HCT116 (cell line): ENCODE measurements at regions not wholly inside any gene's neighbourhood (a gene's known extent, or its start where the extent isn't known, plus 50 kb on each side); places are given as distances from the start of the nearest gene placed in this dataset.

Experiments
- ATAC-seq: fragments of 200-7000 bp; cut with Tn5 transposase; 2 replicates; pipeline ENCODE4 v1.9.1; 2020; ENCODE audit warnings: mild to moderate bottlenecking, moderate library complexity
- BruUV-seq: library from RNA; stranded (reverse); fragments of 400-500 nt; replicated peaks from 2 replicates; lab custom pipeline; 2021; lab: Mats Ljungman, UMichigan
- CTCF ChIA-PET: fragments of 300-600 bp; sonication (Branson Sonifier 250); formaldehyde crosslinking; loops from one replicate; lab custom pipeline; 2021; ENCODE audit warnings: antibody characterized with exemption; lab: Charles Lee
- POLR2A ChIA-PET: fragments of 300-600, 350-600 bp; sonication (Branson Sonifier 250); formaldehyde crosslinking; loops from one replicate; lab custom pipeline; 2021; ENCODE audit warnings: antibody characterized with exemption; lab: Charles Lee
- RAD21 ChIA-PET, 2 experiments: fragments of 300-600 bp; sonication (Branson Sonifier 250); formaldehyde crosslinking; loops; one replicate each; lab custom pipeline; 2023; ENCODE audit warnings: low total read pairs in 2 of 2; ENCODE audit not compliant: uncharacterized antibody in 2 of 2, unreplicated experiment in 2 of 2, low non-redundant PET in 1 of 2; lab: Charles Lee
- DNase-seq: peaks from one replicate; pipeline ENCODE4 v3.0.0-alpha.2; 2010; ENCODE audit warnings: low read depth, low spot score
- H2AFZ ChIP-seq: fragments of 200-600 bp; shearing (Covaris generic), sonication (generic); 2 replicates; pipeline ENCODE4 v1.6.1; 2017; ENCODE audit warnings: low read depth, mixed run types, mixed read lengths, antibody characterized with exemption, low read length; ENCODE audit not compliant: poor library complexity, severe bottlenecking
- H3K27ac ChIP-seq: 2 replicates; pipeline ENCODE4 v1.5.1; 2012; ENCODE audit warnings: low read depth, low read length
- H3K27me3 ChIP-seq: fragments of 200-600 bp; sonication (generic); 2 replicates; pipeline ENCODE4 v1.6.1; 2016; ENCODE audit warnings: mixed run types, low read length, mixed read lengths; ENCODE audit not compliant: insufficient read depth
- H3K36me3 ChIP-seq, 2 experiments: fragments of 200-500 bp in 1 of 2; fragments of 200-600 bp in 1 of 2; sonication (Bioruptor generic) in 1 of 2; sonication (generic) in 1 of 2; 2 replicates each; pipeline versions ENCODE4 v1.5.1 to v1.6.1; 2014 to 2016; ENCODE audit warnings: low read length in 2 of 2, inconsistent platforms in 1 of 2, mixed read lengths in 1 of 2, mixed run types in 1 of 2; ENCODE audit not compliant: insufficient read depth in 2 of 2, control insufficient read depth in 1 of 2
- H3K4me1 ChIP-seq, 2 experiments: fragments of 200-600 bp in 1 of 2; sonication (generic) in 1 of 2; 2 replicates each; pipeline versions ENCODE4 v1.5.1 to v1.6.1; 2012 to 2017; ENCODE audit warnings: low read length in 2 of 2, inconsistent platforms in 1 of 2, mild to moderate bottlenecking in 1 of 2, mixed read lengths in 1 of 2, mixed run types in 1 of 2, moderate library complexity in 1 of 2; ENCODE audit not compliant: insufficient read depth in 2 of 2, control insufficient read depth in 1 of 2
- H3K4me2 ChIP-seq: fragments of 200-600 bp; sonication (generic); 2 replicates; pipeline ENCODE4 v1.6.1; 2017; ENCODE audit warnings: mixed run types, low read length, mixed read lengths
- H3K4me3 ChIP-seq, 2 experiments: fragments of 200-600 bp in 1 of 2; sonication (generic) in 1 of 2; replicated peaks in 1 of 2; 2 replicates each; pipeline ENCODE4 v1.5.1; 2011 to 2016; ENCODE audit warnings: low read length in 2 of 2, control low read depth in 1 of 2, low read depth in 1 of 2, mild to moderate bottlenecking in 1 of 2, mixed read lengths in 1 of 2, mixed run types in 1 of 2
- H3K79me2 ChIP-seq: fragments of 200-600 bp; sonication (generic); 2 replicates; pipeline ENCODE4 v1.6.1; 2017; ENCODE audit warnings: mild to moderate bottlenecking, mixed run types, low read length, moderate library complexity, mixed read lengths; ENCODE audit not compliant: insufficient read depth
- H3K9ac ChIP-seq: fragments of 200-600 bp; sonication (generic); 2 replicates; pipeline ENCODE4 v1.6.1; 2016; ENCODE audit warnings: low read length, mixed read lengths
- H3K9me2 ChIP-seq: fragments of 200-600 bp; sonication (generic), shearing (Covaris generic); 2 replicates; pipeline ENCODE4 v1.6.1; 2017; ENCODE audit warnings: mixed run types, mild to moderate bottlenecking, moderate library complexity; ENCODE audit not compliant: insufficient read depth
- H3K9me3 ChIP-seq, 2 experiments: fragments of 200-500 bp in 1 of 2; fragments of 200-600 bp in 1 of 2; sonication (Bioruptor generic) in 1 of 2; sonication (generic) in 1 of 2; 2 replicates each; pipeline ENCODE4 v1.6.1; 2014 to 2017; ENCODE audit warnings: low read length in 2 of 2, mixed read lengths in 2 of 2, inconsistent platforms in 1 of 2, low read depth in 1 of 2, mild to moderate bottlenecking in 1 of 2, mixed run types in 1 of 2, moderate library complexity in 1 of 2; ENCODE audit not compliant: control insufficient read depth in 1 of 2, insufficient read depth in 1 of 2
- H4K20me1 ChIP-seq: fragments of 200-600 bp; sonication (generic), shearing (Covaris generic); 2 replicates; pipeline ENCODE4 v1.6.1; 2017; ENCODE audit warnings: mixed run types, mild to moderate bottlenecking, moderate library complexity; ENCODE audit not compliant: insufficient read depth
- CBX3 ChIP-seq: IDR thresholded peaks from 2 replicates; pipeline ENCODE4 v1.6.1; 2012; ENCODE audit warnings: low read depth
- ELF1 ChIP-seq: IDR thresholded peaks from 2 replicates; pipeline ENCODE4 v1.6.1; 2012; ENCODE audit warnings: low read depth, borderline replicate concordance
- EZH2 ChIP-seq: fragments of 200-600 bp; sonication (generic); IDR thresholded peaks from 2 replicates; pipeline ENCODE4 v1.6.1; 2017; ENCODE audit warnings: antibody characterized with exemption, mixed run types
- EZH2phosphoT487 ChIP-seq: fragments of 200-600 bp; IDR thresholded peaks from 2 replicates; pipeline ENCODE4 v1.6.1; 2018; ENCODE audit warnings: antibody characterized with exemption, borderline replicate concordance
- JUND ChIP-seq: IDR thresholded peaks from 2 replicates; pipeline ENCODE4 v1.6.1; 2012
- POLR2A ChIP-seq: IDR thresholded peaks from 2 replicates; pipeline ENCODE4 v1.7.0; 2011; ENCODE audit warnings: borderline replicate concordance; ENCODE audit not compliant: insufficient read depth, insufficient read length; ENCODE audit errors: extremely low read depth
- SIN3A ChIP-seq: IDR thresholded peaks from 2 replicates; pipeline ENCODE4 v1.6.1; 2012; ENCODE audit warnings: low read depth
- SP1 ChIP-seq: IDR thresholded peaks from 2 replicates; pipeline ENCODE4 v1.6.1; 2012; ENCODE audit warnings: low read depth
- SRF ChIP-seq: IDR thresholded peaks from 2 replicates; pipeline ENCODE4 v1.6.1; 2012; ENCODE audit warnings: low read depth
- YY1 ChIP-seq: IDR thresholded peaks from 2 replicates; pipeline ENCODE4 v1.6.1; 2011; ENCODE audit warnings: low read length, low read depth, moderate library complexity, mild to moderate bottlenecking; ENCODE audit not compliant: insufficient replicate concordance; ENCODE audit errors: extremely low read depth
- ZFX ChIP-seq: fragments of 450-650 bp; IDR thresholded peaks from 2 replicates; pipeline ENCODE4 v1.6.1; 2017
- ZNF274 ChIP-seq: fragments of 200-500 bp; sonication (Bioruptor generic); IDR thresholded peaks from 2 replicates; pipeline ENCODE4 v1.6.1; 2014; ENCODE audit warnings: mild to moderate bottlenecking, low read depth, low read length, inconsistent platforms
- intact Hi-C: fragments of 100-400 bp; cut with micrococcal nuclease; formaldehyde crosslinking; loops from 2 replicates; pipeline ENCODE4 v1.10.0; 2022
- TF ChIP-seq, protein P1 (sequence below): IDR thresholded peaks from 2 replicates; pipeline ENCODE4 v1.6.1; 2012; ENCODE audit warnings: low read depth
- TF ChIP-seq, protein P2 (sequence below): IDR thresholded peaks from 2 replicates; pipeline ENCODE4 v1.6.1; 2011; ENCODE audit warnings: mild to moderate bottlenecking, low read length, moderate library complexity; ENCODE audit not compliant: insufficient replicate concordance; ENCODE audit errors: extremely low read depth
- TF ChIP-seq, protein P3 (sequence below): IDR thresholded peaks from 2 replicates; pipeline ENCODE4 v1.6.1; 2012
- TF ChIP-seq, protein P4 (sequence below): IDR thresholded peaks from 2 replicates; pipeline ENCODE4 v1.6.1; 2012

DNA sequence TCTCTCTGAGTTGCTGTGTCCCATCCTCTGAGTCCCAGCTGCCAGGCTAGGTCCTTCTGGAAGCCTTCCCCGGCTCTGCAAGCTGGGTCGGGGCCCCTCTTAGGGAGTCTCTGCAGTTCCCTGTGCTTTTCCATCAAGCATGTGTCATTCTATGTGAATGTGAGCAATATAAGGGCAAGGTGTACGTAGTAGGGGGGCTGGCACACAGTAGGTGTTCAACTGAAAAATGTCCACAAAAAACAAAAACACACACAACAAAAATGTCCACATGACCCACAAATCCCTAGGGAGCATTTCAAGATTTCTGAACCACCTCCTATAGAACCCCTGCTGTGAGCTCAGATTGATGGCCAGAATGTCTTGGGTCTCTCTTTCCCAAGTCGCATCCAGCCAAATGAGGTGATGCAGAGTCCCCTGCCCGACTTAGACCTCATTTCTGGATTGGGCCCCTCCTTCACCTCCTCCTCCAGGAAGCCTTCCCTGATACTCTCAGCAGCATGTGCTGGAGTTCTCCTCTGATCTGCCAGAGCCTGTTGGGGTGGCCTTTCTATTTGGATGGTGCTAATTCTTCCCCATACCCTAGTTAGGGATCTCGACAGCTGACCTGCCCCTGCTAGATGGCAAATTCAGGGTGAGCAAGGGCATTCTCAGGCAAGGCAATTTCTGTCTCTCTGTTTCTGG, 196.1 kb upstream of the LHX5 start:
- no peaks in the 10 kb centered on the region for H3K79me2 ChIP-seq
- H3K4me3 ChIP-seq = no peak overlapping the region
- no peak overlapping the region for H3K4me2 ChIP-seq
- DNase-seq (no peak), ATAC-seq (no peak)
- H3K36me3 ChIP-seq = no peaks in the 10 kb centered on the region
- no TSS peak for BruUV-seq
- CTCF ChIA-PET = no interaction called here
- peaks cover 17% of the 10 kb centered on the region for H3K27me3 ChIP-seq
- POLR2A ChIA-PET = no interaction called here
- RAD21 ChIA-PET = no interaction called here
- H3K9me3 ChIP-seq = no peaks in the 10 kb centered on the region
- no peak overlapping the region for H3K27ac ChIP-seq
- no peaks in the 10 kb centered on the region for H3K4me1 ChIP-seq
- H3K9me2 ChIP-seq = no peaks in the 10 kb centered on the region
- no peak overlapping the region for H2AFZ ChIP-seq
- no peak overlapping the region for H3K9ac ChIP-seq
- TF ChIP-seq, protein P1, sequence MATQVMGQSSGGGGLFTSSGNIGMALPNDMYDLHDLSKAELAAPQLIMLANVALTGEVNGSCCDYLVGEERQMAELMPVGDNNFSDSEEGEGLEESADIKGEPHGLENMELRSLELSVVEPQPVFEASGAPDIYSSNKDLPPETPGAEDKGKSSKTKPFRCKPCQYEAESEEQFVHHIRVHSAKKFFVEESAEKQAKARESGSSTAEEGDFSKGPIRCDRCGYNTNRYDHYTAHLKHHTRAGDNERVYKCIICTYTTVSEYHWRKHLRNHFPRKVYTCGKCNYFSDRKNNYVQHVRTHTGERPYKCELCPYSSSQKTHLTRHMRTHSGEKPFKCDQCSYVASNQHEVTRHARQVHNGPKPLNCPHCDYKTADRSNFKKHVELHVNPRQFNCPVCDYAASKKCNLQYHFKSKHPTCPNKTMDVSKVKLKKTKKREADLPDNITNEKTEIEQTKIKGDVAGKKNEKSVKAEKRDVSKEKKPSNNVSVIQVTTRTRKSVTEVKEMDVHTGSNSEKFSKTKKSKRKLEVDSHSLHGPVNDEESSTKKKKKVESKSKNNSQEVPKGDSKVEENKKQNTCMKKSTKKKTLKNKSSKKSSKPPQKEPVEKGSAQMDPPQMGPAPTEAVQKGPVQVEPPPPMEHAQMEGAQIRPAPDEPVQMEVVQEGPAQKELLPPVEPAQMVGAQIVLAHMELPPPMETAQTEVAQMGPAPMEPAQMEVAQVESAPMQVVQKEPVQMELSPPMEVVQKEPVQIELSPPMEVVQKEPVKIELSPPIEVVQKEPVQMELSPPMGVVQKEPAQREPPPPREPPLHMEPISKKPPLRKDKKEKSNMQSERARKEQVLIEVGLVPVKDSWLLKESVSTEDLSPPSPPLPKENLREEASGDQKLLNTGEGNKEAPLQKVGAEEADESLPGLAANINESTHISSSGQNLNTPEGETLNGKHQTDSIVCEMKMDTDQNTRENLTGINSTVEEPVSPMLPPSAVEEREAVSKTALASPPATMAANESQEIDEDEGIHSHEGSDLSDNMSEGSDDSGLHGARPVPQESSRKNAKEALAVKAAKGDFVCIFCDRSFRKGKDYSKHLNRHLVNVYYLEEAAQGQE = no peak
- TF ChIP-seq ZFX (no peak), POLR2A (no peak), EZH2phosphoT487 (no peak), EZH2 (no peak), YY1 (no peak), ELF1 (no peak), CBX3 (no peak), JUND (no peak), SRF (no peak), SP1 (no peak), ZNF274 (no peak), SIN3A (no peak)
- TF ChIP-seq, protein P2, sequence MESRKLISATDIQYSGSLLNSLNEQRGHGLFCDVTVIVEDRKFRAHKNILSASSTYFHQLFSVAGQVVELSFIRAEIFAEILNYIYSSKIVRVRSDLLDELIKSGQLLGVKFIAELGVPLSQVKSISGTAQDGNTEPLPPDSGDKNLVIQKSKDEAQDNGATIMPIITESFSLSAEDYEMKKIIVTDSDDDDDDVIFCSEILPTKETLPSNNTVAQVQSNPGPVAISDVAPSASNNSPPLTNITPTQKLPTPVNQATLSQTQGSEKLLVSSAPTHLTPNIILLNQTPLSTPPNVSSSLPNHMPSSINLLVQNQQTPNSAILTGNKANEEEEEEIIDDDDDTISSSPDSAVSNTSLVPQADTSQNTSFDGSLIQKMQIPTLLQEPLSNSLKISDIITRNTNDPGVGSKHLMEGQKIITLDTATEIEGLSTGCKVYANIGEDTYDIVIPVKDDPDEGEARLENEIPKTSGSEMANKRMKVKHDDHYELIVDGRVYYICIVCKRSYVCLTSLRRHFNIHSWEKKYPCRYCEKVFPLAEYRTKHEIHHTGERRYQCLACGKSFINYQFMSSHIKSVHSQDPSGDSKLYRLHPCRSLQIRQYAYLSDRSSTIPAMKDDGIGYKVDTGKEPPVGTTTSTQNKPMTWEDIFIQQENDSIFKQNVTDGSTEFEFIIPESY = no peak
- TF ChIP-seq, protein P3, sequence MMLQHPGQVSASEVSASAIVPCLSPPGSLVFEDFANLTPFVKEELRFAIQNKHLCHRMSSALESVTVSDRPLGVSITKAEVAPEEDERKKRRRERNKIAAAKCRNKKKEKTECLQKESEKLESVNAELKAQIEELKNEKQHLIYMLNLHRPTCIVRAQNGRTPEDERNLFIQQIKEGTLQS = no peak
- TF ChIP-seq, protein P4, sequence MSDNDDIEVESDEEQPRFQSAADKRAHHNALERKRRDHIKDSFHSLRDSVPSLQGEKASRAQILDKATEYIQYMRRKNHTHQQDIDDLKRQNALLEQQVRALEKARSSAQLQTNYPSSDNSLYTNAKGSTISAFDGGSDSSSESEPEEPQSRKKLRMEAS = no peak
- TF ChIP-seq, all 23 proteins: peak for 0
- no peaks in the 10 kb centered on the region for H4K20me1 ChIP-seq
- intact Hi-C loops = no loop called here
